NCI-H1105 (cell line): ENCODE measurements at regions not wholly inside any gene's neighbourhood (a gene's known extent, or its start where the extent isn't known, plus 50 kb on each side); places are given as distances from the start of the nearest gene placed in this dataset.
"Not testable (repeated sequence)": the region's sequence is repeated elsewhere in the genome, so short reads cannot be mapped to it uniquely, and the experiment has no call there.

ENCODE experiments used
- DNase-seq: peaks from one replicate; lab custom pipeline; 2025; lab: John Stamatoyannopoulos, UW

DNA sequence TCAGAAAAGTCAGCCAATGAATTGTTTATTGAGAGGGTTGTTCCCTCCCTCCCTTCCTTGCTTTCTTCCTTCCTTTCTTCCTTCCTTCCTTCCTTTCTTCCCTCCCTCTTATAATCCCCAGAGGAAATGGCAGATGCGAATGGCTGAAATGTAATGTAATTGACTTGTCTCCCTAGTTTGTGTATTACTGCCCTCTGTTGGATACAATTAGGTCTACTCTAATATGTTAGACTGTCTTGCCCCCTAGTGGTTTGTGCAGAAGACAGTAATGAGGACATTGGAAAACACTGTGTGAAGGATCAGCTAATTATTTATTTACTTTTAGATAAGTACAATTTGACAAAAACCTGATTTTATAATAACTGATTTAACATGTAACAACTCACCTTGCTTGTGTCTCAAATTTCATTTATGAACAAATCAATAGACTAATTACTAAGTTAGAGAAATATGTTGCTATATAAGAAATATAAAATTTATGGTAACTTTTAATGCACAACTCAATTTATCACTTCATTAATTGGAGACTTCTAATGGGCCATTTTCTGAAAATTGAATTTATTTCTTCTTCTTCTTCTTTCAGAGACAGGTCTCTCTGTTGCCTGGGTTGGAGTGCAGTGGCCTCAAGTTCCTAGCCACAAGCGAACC, 229.8 kb upstream of the LRIG3 start:
- DNase-seq = peak; percentile 49

DNA sequence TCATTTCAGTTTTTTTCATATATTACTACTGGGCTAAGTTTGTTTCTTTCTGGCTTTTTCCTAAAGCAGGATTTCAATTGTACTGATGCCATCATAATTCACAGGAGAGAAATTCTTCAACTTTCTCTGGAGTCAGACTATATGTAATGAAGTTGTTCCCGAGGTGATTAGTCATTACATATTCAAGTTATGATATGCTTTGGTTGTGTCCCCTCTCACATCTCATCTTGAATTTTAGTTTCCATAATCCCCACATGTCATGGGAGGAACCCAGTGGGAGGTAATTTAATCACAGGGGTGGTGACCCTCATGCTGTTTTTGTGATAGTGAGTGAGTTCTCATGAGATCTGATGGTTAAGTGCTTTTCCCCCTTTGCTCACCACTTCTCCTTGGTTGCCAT, 227.5 kb upstream of the LRIG3 start:
- no peak for DNase-seq

DNA sequence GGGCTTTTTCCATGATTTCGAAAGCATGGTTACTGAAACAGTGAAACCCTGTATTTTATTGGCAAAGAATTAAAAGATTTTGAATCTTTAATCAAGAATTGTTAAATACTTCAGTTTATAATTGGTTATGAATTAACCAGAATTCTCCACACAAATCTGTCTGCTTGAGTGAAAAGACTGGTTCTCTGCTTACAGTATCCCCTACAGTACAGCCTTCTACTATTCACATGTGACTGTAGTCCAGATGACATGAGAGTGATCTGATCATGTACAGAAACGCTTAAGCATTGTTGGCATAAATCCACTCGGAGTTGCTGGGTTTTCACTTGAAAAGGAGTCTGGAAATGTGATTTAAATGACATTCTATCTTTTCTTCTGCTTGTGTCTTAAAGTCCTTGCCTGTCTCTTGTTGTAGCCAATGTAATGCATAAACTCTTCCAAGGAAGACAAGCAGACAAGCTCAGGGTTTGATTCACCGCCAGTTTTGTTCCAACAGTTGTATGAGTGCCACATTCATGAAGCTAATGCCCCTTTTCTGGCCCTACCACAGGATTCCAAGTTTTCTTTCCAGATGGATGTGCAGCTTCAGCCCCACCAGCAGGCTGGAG, 222.0 kb upstream of the LRIG3 start:
- DNase-seq = no peak

DNA sequence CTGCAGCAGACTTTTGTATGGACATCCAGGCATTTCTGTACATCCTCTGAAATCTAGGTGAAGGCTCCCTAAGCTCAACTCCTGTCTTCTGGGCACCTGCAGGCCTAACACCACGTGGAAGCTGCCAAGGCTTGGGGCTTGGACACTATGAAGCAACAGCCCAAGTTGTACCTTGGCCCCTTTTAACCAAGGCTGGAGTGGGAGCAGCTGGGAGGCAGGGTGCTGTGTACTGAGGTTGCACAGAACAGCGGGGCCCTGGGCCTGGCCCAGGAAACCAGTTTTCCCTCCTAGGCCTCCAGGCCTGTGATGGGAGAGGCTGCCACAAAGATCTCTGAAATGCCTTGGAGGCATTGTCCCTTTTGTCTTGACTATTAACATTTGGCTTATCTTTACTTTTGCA, 214.4 kb upstream of the LRIG3 start:
- DNase-seq = no peak

DNA sequence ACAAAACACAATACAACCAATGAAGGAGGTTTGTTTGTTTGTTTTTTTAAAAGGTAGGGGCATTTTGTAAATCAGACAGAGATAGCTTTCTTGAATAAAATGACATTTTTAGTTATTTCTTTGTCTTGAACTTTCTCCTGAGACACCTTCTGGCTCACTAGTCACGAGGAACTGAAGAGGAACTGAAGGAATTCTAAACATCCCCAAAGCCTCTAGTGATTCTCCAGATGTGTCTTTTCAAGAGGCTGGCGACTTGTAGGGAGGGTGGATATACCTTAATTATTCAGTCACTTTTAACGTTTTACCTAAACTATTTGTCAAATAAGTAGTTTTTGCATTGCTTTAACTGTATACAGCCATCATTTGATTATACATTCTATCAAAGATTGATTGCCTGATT, 211.2 kb upstream of the LRIG3 start:
- DNase-seq = no peak

DNA sequence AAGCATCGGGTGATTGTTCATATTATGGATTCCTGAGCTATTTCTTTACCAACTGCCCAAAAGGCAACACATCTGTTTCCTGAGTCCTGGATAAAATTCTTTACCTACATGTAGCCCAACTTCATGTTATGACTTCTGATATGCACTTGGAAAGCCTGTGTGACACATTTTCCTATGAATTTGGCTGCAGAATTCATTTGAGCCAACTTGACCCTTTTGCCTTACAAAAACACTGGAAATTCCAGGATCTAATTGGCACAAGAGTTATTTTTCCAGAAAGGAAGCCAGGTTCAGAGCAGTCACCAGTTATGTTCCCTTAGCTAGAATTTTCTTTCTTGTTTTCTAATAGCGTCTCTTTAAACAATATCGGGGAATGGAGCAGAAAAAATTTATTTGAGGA, 202.5 kb upstream of the LRIG3 start:
- no peak for DNase-seq

DNA sequence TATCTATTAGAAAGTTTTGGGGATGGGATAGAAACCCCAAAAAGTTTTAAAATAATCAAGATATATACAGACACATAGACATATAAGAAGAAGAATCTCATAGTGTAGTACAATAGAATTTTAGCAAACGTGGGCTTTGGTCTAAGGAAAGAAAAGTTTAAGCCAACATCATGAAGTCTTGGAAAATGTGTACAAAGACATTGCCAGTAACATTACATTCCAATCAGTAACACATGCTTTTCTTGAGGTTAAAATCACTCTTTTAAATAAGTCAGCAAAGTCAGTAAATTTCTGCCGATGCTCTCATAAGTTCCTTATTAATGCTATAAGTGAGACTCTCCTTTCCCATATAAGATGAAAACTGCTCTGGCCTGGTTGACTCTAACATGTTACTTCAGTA, 201.1 kb upstream of the LRIG3 start:
- no peak for DNase-seq

DNA sequence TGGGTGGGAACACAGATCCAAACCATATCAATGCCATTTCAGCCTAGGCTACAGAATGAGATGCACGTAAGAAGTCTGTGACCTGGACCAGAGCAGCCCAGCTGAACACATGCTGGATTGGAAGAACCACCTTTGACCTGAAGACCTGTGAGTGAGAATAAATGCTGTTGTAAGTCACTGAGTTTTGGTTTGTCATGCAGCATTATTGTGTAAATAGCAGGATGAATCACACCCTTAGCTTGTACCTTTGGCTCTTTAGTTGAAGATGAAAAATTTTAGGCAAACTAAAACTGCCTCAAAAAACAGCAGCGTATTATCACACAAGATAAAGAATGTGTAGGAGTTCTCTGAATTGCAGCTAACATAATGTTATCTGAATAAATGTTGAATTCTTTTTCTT, 199.4 kb upstream of the LRIG3 start:
- no peak for DNase-seq

DNA sequence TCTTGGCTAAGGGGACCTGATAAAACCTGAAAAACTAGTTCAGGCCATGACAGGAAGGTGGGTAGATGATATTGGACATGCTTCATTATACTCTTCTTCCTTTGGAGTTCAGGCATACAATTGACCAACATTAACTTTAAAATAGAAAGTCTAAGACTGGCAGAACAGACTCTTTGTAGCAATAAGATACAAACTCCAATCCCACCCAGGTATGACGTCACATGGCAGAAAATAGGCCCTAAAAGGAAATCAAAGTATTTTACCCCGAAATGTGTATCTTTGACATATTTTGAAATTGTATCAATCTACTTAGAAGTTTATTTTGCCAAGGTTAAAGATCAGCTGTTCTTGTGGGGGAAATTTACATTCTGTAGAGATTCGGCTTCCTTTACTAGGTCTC, 198.1 kb upstream of the LRIG3 start:
- DNase-seq = no peak

DNA sequence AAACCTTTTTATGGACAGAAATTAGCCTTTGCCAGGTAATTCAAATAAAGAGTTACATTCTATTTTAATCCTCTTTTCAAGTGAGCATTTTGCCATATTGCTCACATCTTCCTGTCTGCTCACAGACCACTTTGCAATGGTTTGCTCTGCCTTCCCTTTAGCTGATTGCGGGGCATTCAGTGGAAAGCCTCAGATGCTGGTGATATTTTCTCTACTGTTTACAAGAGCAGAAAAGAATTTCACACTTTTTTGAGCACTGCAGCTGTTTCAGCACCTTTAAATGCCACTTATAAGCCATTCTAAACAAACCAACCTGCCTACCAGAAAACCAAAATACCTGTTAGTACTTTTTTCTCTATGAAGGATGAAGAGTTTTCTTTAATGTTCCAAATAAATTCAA, 195.7 kb upstream of the LRIG3 start:
- no peak for DNase-seq

DNA sequence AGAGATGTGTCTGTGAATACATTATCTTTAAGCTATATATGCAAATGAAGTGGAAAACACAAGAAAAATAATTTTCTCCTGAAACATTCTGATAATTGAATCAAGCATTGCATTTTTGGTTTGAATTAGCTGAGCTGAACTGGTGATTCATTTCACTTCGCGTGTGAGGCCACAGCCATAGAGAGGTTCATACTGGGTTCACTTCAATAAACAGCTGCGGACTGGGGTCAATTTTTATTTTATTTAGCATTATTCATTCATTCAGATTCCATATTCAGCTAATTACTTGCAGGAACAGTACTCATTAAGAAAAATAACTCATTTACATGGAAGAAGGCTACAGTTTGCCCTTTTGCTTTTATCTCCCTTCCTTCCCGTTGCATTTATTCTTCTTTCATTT, 195.2 kb upstream of the LRIG3 start:
- DNase-seq = no peak

DNA sequence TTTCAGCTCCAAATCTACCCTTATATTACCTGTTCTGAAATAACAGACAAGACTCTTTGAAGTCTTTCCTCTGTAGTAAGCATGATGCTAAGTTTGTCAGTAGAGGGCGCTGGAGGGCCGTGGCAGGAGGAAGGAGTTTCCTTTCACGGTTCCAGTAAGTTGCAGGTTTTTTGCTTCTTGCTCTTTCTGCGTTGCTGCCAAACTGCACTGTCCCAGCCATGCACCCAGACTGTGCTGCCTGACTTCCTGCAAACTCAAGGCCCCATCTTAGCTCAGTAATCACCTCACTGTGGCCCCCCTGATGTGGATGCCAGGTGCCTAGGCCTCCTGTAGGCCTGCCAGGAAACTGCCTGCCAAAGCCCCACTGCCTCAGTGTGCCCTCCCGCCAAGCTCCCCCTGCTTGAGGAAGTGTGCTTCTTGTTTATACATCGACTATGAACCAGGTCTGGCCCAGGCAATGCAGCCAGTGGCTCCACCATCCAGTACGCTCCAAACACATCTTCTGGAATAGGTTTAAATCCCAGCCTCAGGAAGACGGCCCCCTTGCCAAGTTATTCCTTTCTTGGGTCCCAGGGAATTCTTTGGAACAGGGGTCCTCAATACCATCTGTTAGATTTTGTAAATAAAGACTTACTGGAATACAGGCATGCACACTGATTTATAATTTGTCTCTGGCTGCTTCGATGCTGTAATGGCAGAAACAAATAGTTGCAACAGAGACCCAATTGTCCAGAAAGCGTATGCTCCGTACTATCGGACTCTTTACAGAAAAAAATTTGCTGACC, 193.7 kb upstream of the LRIG3 start:
- DNase-seq = peak; percentile 53

DNA sequence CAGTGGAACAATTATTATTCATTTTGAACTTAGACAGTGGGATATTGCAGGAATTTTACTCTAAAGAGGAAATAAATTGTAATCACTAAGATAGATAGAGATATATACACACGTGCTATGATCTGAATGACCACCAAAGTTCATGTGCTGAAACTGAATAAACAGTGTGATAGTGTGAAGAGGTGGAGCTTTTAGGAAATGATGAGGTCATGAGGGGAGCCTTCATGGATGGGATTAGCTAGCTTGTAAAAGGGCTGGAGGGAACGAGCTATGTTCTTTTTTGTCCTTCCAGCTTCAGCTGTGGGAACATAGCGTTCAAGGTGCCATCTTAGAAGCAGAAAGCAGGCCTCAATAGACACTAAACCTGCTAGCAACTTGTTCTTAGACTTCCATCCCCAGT, 191.5 kb upstream of the LRIG3 start:
- DNase-seq = no peak

DNA sequence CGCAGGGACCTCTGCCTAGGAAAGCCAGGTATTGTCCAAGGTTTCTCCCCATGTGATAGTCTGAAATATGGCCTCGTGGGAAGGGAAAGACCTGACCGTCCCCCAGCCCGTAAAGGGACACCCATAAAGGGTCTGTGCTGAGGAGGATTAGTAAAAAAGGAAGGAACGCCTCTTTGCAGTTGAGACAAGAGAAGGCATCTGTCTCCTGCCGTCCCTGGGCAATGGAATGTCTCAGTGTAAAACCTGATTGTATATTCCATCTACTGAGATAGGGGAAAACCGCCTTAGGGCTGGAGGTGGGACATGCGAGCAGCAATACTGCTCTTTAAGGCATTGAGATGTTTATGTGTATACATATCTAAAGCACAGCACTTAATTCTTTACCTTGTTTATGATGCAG, 188.2 kb upstream of the LRIG3 start:
- not testable (repeated sequence) for DNase-seq

DNA sequence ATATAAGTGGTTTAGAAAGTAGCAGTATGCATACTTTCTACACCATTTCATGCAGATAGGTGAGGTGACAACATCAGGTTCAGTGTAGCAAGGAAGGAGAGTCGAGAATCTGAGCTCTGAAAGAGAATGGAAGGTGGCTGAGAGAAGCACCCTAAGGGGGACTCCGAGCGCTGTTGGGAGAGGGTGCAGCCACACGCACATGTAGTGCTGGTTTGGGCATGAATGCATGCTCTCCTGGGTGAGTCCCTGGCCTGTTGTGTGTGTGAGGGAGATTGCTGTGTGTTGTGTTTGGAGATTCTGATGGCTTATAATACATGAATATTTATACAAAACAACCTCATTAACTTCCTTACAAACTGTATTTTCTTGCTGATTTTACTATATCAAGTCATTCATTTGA, 180.3 kb upstream of the LRIG3 start:
- DNase-seq = no peak

DNA sequence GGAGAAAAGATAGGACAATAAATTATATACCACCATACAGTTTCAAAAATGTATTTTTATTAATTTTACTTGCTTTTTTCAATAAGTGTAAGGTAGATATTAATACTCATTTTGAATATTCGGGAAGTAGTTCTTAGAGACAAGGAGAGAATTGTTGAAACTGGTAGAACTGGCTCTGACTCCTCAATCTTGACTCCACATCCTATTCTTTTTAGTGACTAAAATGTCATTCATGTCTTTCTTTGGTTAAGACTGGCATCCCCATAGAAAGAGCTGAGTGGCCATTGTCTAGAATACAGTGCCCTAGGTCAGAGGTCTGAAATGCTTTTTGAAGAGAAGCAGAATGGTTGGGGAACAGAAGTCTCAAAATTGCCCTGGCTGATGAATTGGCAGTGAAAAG, 177.6 kb upstream of the LRIG3 start:
- no peak for DNase-seq

DNA sequence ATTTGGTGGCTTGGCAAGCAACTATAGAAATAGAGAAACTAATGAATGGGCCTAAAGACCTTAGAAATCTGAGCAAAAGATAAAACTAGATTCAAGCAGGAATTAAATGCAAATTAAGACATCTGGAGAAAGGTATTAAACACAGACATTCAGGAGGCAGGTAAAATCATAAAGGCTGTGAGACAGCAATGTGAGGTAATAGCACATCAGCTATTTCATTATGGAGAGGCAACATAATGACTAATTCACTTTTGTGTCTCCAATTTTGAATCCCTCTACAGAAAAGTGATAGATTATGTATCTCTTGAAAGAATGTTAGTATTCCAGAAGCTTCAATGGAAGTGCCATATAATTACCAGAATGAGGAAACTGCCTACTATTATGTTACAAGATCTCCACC, 175.9 kb upstream of the LRIG3 start:
- no peak for DNase-seq

DNA sequence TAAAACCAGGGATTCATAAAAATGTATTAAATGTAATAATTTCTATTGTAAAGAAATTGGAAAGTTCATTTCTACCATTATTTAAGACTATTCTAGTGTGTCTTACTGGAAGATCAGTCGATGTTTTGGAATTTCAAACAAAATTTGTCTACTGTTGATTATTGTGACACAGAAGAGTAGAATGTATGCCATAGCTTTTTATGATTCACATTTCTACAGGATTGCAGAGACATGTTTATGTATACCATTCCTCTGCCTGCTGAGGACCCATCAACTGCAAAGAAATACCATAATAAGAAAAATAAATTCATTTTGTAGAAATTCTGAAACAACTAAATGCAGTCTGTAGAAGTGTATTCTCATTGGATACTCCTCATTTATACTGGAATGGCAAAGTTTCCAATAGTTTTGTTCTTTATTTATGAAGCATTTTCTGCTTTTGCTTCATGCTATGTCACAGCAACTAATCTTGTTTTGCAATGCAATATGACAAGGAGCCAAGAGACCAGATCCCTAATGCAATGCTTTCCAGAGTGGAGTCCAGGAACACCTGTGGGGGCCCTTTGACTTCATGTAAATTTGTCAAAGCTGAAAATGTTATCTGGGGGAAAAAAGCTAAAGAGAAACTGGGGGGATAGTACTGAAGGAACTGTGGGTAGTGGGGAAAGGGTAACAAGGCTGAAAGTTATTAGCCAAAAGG, 172.9 kb upstream of the LRIG3 start:
- no peak for DNase-seq

DNA sequence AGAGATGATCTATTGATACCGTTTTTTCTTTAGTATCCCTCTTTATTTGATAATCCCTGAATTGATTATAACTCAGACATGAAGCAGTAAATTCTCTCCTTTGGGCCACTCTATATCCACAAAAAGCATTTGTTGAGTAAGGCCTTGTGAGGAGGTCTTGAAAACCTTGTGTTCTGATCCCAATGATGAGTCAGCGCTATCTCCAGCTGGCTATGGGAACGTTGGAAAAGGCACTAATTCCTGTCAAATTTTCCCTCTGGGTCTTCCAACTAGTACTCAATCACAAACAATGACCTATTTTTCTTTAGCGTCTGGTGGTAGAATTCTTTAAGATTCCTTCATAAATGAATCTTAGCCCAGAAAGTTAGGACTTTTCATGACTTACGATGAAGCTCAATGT, 168.4 kb upstream of the LRIG3 start:
- DNase-seq = no peak

DNA sequence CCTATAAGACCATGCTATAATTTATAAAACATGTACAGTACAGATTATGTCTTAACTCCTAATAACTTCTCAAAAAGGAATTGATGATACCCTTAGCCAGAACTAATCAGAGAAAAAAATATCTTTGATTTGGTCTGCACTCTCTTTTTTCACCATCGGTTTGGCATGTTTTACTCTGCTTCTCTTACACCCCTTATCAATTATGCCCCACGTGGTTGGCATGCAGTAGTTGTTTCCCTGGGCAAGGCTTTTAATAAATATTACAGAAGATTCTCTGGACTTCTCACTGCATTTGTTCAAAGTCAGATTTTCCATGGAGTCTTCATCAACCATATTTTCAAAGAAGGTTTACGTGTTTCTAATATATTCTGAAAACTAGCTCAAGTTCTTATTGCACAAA, 167.4 kb upstream of the LRIG3 start:
- DNase-seq = no peak

DNA sequence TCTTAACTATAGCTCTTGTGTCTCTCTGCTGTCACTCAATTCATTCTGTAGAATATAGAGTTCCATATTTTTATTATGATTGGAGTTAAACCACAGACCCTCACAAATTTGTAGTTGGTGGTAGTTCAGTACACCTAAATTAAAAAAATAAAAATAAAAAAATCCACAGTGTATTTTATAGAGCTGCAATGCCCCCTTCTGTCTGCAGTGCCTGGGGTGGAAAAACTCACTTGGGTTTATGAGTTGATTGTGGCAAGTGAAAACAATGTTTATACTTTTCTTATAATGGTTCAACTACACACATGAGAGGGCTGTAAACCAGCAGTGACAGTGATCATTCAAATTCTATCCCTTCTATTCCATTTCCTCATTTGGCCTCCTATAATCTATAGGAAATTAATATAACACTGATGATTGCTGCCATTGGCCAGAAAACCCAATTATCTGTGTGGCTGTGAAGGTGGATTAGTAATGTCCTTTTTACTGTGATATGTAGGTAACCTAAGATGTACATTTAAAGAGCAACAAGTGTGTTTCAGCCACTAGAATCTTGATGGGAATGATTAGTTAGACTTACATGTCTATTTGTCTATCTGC, 166.9 kb upstream of the LRIG3 start:
- DNase-seq = no peak

DNA sequence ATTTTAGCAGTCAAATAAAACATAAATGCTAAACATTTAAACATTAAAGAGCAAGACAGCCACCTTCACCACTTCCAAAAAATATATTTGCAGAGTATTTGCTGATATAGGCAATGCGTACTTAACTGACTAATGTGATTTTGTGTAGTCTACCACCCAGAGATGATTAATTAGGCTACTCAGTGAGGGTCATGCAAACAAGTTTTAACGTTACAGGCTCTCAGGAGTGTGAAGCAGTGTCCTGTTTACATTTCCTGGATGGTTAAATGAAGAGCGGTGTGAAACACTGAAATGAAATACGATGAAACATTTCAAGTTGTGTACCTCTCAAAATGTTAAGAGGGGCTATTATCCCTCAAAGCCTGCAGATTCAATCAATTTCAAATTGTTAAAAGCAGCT, 165.8 kb upstream of the LRIG3 start:
- peak; percentile 42 for DNase-seq

DNA sequence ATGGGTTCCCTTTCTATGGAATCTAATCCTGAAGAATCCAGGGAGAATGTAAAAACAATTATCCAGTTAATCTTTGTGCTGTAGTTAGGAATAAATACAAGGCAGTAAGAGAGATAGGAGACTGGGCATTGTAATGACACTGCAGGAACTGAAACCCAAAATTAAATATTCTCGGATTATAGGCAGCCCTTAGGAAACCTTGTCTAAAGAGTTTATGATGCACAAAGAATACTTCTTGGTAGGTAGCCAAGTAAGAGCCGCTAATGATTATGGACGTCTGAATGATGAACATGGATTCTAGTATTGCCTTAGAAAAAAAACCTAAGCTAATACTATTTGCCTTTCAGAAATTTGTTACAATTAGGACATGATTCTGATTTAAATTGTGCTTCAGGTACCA, 165.4 kb upstream of the LRIG3 start:
- DNase-seq = no peak
